Astrocyte (in vitro differentiated cells and primary cell): ENCODE measurements at regions not wholly inside any gene's neighbourhood (a gene's known extent, or its start where the extent isn't known, plus 50 kb on each side); places are given as distances from the start of the nearest gene placed in this dataset.

ENCODE experiments used
- CTCF ChIP-seq: IDR thresholded peaks from 2 replicates; pipeline ENCODE4 v1.5.1; 2011; ENCODE audit warnings: low read depth, mild to moderate bottlenecking, inconsistent platforms, low read length, moderate library complexity; ENCODE audit not compliant: insufficient read depth
- EZH2 ChIP-seq: IDR thresholded peaks from 2 replicates; pipeline ENCODE4 v1.6.1; 2012; ENCODE audit warnings: mild to moderate bottlenecking, low read length, inconsistent platforms; ENCODE audit not compliant: insufficient read depth

GRCh38 chr11:131206671-131207070 lies 163.7 kb upstream of the NTM start:
- no peak for TF ChIP-seq CTCF
- no peak for TF ChIP-seq EZH2
